Hippocampal formation (tissue), 2 donors: ENCODE measurements at regions not wholly inside any gene's neighbourhood (a gene's known extent, or its start where the extent isn't known, plus 50 kb on each side); places are given as distances from the start of the nearest gene placed in this dataset.
A peak's percentile ranks its signal among the peaks of the same experiment; 100 is the strongest.

Experiments used
- DNase-seq, 2 donors: peaks; one replicate each; lab custom pipeline; 2025; lab: John Stamatoyannopoulos, UW

GRCh38 chr2:57509189-57509588, 537.4 kb upstream of the VRK2 start:
- no peak for DNase-seq

DNA sequence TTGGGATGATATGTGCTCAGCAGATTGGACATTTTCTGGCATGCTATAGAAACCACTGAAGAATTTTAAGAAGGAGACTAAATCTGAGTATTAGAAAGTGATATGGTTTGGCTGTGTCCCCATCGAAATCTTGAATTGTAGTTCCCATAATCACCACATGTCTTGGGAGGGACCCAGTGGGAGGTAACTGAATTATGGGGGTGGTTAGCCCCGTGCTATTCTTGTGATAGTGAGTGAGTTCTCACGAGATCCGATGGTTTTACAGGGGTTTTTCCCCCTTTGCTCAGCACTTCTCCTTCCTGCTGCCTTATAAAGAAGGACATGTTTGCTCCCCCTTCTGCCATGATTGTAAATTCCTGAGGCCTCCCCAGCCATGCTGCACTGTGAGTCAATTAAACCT, 535.9 kb upstream of the VRK2 start:
- no peak for DNase-seq

DNA sequence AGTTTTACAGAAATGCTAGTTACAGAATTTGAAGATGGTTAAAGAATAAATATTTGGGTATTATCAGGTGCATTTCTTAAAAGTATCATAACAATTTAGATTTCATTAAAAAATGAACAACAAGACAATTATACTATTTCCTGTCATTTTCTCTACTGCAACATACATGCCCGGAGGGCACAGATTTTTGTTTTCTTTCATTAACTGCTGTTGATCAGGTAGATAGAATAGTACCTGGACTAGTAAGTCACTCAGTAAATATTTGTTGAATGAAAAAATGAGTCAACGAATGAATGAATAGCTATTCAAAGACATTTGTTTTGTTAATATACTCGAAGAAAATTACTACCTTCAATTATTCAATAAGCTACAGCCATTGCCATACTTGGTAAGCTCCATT, 531.2 kb upstream of the VRK2 start:
- no peak for DNase-seq

GRCh38 chr2:57516698-57517340, 529.8 kb upstream of the VRK2 start:
- DNase-seq: peak in 1 of 2 donors; percentile 86

- no peak for DNase-seq
Observed at GRCh38 chr2:57523304-57523703, 523.3 kb upstream of the VRK2 start.

DNA sequence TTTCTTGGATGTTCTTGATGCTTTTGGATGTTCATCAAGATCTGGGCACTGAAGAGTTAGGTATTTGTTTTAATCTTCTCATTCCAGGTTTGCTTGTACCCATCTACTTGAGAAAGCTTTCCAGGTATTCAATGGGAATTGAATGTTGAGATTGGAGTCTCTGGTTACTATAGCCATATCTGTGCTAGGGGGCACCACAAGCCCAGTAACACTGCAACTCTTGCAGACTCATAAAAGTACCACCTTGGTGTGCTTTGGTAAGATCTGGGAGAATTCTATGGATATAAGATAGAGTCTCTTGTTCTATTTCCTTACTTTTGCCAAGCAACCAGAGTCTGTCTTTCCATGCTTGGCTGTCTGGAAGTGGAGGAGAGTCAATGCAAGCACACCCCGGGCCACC, 518.9 kb upstream of the VRK2 start:
- no peak for DNase-seq

DNA sequence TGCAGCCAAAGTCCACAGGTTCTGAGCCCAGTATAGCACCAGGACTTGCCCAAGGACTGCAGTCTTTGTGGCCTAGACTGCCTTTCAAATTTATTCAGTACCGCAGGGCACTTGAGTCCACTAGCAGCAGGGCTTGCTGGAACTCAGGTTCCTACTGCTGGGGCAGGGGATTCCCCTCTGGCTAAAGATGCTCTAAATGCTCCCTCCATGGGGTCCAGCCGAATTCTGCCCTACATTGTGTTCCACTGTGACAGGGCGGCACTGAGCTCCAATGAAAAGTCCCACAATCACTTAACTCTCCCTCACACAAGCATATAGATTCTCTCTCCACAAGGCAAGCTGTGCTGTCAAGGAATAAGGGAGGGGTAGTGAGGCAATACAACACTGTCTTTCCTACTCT, 518.1 kb upstream of the VRK2 start:
- no peak for DNase-seq

DNA sequence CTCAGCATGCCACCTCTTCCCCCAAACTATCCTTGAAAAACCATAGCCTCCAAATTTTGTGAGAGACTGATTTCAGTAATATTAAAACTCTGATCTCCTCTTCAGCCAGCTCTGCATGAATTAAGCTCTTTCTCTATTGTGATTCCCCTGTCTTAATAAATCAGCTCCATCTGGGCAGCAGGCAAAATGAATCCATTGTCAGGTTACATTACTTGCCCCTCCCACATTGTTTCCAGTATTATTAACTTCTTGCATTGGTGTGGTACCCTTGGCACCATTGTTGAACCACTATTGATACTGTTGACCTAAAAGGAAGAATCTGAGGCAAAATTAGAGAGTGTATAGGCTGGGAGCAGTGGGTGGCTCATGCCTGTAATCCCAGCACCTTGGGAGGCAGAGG, 512.2 kb upstream of the VRK2 start:
- DNase-seq: no peak

DNA sequence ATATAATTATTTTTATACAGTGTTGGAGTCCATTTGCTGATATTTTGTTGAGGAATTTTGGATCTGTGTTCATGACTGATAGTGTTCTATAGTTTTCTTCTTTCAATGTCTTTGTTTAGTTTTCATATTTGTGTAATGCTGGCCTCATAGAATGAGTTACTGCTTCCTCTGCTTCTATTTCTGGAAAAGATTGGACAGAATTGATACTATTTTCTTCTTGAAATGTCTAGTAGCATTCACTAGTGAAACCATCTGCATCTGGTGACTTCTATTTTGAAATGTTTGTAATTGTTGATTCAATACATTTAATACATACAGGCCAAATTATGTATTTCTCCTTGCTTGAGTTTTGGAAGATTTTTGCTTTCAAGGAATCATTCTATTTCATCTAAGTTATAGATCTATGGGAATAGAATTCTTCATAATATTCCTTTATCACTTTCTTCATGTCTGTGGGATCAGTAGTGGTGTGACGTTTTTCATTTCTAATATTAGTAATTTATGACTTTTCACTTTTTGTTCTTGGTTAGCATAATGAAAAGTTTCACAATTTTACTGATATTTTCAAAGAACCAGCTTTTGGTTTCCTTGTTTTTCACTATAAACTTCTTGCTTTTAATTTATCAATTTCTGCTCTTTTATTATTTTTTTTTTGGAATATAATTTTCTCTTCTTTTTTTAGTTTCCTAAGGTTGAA, 509.9 kb upstream of the VRK2 start:
- no peak for DNase-seq

GRCh38 chr2:57539761-57540160, 506.8 kb upstream of the VRK2 start:
- no peak for DNase-seq

GRCh38 chr2:57542081-57542480, 504.5 kb upstream of the VRK2 start:
- DNase-seq: no peak

GRCh38 chr2:57543211-57543610, 503.4 kb upstream of the VRK2 start:
- DNase-seq: no peak

- no peak for DNase-seq
Observed at GRCh38 chr2:57544624-57545023, 502.0 kb upstream of the VRK2 start.

DNA sequence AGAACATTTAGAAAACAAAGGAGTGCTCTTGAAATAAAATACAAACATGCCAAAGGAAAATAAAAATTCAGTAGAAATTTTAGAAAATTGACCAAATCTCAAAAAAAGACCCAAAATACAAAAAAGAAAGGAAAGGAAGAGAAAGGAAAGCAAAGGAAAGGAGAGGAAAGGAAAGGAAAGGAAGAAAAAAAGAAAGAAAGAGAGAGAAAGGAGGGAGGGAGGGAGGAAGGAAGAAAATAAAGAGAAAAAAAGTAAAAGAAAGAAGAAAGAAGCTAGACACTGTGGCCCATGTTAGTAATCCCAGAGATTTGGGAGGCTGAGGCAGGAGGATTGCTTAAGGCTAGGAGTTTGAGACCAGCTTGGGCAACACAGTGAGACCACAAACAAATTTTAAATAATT, 500.1 kb upstream of the VRK2 start:
- no peak for DNase-seq

DNA sequence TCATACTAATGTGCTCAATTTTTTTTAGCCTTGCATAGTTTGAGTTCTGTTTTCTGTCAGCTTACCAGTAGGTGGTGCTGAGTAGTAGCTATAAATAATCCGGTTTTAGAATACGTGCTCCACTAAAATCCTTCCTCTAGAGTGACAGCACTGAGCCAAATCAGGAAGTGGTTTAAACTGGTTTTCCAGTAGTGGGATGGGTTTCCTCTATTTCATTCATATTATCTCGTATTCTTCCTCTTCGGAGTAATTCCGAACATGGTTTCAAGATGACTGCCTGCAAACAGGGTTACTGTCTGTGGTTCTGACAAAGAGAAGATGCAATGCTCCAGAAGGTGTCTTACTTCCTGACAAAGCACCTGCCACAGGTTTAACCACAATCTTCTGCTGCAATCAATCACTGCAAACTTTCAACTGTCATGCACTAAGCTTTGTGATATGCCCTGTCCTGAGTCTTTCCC, 496.9 kb upstream of the VRK2 start:
- no peak for DNase-seq

DNA sequence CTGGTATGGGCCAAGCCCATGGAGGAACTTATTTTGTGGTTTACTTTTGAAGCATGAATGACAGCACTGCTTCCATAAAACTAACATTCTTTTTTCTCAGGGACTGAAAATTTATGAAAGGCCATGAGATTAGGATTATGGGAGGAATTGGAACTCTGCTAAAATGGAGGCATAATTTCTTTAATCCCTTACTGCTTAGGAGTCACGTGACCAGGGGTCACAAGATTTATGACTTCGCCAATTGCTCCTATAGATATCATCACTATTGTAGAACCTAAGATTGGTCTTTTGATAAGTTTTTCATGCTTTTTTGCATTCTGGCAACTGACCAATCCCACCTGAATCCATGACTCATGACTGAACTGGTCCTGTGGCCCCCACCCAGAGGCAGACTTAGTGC, 495.7 kb upstream of the VRK2 start:
- DNase-seq: no peak

DNA sequence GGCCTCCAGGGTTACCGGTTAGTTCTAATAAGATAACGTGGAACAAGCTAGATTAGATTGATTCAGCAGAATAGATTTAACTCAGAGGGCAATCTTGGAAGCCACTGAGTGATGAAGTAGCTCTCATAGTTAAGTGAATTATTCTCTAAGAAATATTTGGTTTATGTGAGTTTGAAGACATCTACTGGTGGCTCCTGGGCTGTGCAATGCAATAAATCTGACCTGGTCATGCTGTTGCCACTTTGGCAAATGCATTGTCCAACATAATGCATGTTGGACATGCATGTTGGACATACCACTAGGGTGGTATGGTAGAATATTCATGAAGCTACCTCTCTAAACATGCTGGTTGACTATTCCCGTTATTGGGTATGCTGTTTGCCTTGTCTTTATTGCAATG, 493.7 kb upstream of the VRK2 start:
- DNase-seq: no peak

DNA sequence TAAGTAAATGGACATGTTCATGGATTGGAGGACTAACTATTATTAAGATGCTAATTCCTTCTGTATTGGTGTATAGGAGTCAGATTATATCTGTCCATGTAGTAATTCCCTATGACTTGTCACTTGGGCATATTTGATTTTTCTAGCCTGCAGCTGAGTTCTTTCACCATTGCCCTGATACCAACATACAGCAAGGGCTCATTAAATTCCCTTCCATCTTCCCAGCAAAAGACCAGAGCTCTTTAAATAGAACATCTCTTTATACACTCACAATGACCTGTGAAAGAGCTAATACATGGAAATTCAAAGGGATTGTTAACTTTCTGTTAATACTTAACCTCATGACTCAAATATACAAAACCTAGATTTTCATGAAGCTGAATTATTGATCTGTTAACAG, 492.3 kb upstream of the VRK2 start:
- no peak for DNase-seq

DNA sequence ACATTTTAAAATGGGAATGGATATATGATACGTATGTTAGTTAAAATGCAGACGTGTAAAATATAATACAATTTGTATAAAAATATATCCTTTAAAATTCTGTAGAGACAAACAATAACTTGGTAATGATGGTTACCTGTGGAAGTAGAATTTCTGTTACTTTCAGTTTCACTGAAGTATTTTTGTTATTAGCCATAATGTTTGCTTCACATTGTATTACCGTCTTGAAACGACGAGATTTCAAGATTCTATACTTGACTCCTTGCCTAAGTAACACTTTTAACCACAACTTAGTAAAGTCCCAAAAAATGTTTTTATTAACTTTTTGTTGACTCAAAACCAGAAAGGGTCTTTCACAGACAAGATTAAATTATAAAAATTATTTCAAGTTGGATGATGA, 488.3 kb upstream of the VRK2 start:
- DNase-seq: no peak

- no peak for DNase-seq
Observed at GRCh38 chr2:57562495-57562894, 484.1 kb upstream of the VRK2 start.

DNA sequence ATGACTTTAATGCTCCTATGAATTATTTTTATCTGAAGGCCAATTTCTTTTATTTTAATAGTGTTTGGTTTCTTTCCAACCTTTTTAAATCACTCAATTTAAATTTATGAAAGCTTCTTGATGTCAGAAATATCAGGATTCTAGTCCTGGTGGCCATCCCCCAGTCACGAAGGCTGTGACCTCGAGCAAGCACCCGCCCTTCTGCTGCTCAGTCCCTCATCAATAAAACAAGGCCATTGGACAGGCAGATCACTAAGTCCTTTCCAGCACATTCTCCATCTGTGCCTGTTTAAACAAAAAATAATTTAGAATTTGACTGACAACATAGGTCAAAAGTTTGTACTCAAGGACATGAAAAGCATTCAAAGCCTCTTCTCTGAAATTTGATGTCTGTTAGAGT, 483.6 kb upstream of the VRK2 start:
- no peak for DNase-seq

DNA sequence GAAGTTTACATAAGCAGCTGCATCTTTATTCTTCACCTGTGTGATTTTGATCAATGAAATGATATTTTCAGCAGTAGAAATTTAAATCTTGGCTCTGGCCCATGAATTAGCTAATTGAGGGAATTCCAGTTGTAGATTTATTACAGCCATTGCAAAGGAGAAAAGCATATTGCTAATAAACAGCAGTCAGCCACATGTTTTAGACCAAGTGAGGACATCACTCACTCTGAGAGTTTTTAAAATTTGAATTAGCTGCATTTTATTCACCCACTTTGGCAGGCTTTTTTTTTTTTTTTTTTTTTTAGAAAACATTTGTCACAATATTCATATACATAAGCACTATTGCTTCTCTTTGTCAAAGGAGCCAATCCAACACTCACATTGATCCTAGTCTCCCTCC, 479.4 kb upstream of the VRK2 start:
- no peak for DNase-seq

- DNase-seq: no peak
Observed at GRCh38 chr2:57569396-57569795, 477.2 kb upstream of the VRK2 start.

- no peak for DNase-seq
Observed at GRCh38 chr2:57570961-57571360, 475.6 kb upstream of the VRK2 start.
